OCI-LY3 (cell line): ENCODE measurements at regions not wholly inside any gene's neighbourhood (a gene's known extent, or its start where the extent isn't known, plus 50 kb on each side); places are given as distances from the start of the nearest gene placed in this dataset.

ENCODE experiments used
- CTCF ChIP-seq: fragments of 200-600, 300-600 bp; sonication (generic); IDR thresholded peaks from 2 replicates; pipeline ENCODE4 v1.5.1; 2014; ENCODE audit warnings: antibody characterized with exemption, low read length, low read depth
- EZH2phosphoT487 ChIP-seq: fragments of 200-600 bp; shearing (Covaris generic); IDR thresholded peaks from 2 replicates; pipeline ENCODE4 v1.6.1; 2018; ENCODE audit warnings: antibody characterized with exemption, mixed run types, low read depth

DNA sequence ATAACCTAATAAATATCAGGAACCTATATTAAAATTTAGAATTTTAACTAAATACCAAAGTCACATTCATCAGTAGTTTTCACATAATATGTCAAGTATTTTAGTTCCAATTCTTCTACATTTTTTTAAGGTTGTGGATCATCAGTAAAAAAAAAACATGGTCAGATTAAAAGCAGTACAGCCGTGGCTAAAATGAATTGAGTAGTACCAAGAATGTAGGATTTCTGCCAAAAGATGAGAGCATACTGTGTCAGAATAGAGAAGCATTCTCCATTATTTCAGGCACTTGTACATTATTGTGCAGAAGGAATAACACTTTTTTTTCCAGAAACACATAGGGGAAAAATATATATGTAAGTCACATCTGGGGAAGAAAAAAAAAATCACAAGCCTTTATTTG is 1176.1 kb downstream of the CDH11 start:
- TF ChIP-seq CTCF (no peak), EZH2phosphoT487 (no peak)
